ENCODE measurements at regions not wholly inside any gene's neighbourhood (a gene's known extent, or its start where the extent isn't known, plus 50 kb on each side); places are given as distances from the start of the nearest gene placed in this dataset.

- H3K4me2 ChIP-seq (ENCODE audit: insufficient read depth, low read length) = no peak overlapping the region
- H3K36me3 ChIP-seq (ENCODE audit: control insufficient read depth in 2 of 2, extremely low read depth in 1 of 2, insufficient read depth in 2 of 2, low read length in 2 of 2) = no peaks in the 10 kb centered on the region
- BruUV-seq (replicated peaks) = no TSS peak
- H3K9ac ChIP-seq (replicated peaks; ENCODE audit: extremely low read depth, insufficient read depth, low read length) = no peak overlapping the region
- no peaks in the 10 kb centered on the region for H3K9me3 ChIP-seq (replicated peaks; ENCODE audit: control insufficient read depth, insufficient read depth, low read length)
- CTCF ChIA-PET = interaction anchor here (1.1 to 2.1 kb wide), 2 partner anchors 26 to 46 kb away, joined by 3 to 45 read pairs; no protein-coding TSS in a partner anchor
- no peaks in the 10 kb centered on the region for H4K20me1 ChIP-seq (replicated peaks; ENCODE audit: control insufficient read depth, extremely low read depth, insufficient read depth, low read length)
- POLR2A ChIA-PET = no interaction called here
- H3K27ac ChIP-seq (ENCODE audit: insufficient read depth, low read depth, low read length) = no peak overlapping the region
- TF ChIP-seq CTCF (IDR thresholded peaks at IDR 0.05; ENCODE audit: extremely low read depth in 1 of 2, insufficient read depth in 1 of 2, low read depth in 1 of 2, low read length in 2 of 2) (no peak), FOS (IDR thresholded peaks at IDR 0.05; ENCODE audit: borderline replicate concordance, insufficient read depth, low read length) (no peak), MYC (IDR thresholded peaks at IDR 0.05; ENCODE audit: low read depth, low read length) (no peak), POLR2A (IDR thresholded peaks at IDR 0.05; ENCODE audit: low read depth, low read length) (no peak), MAX (IDR thresholded peaks at IDR 0.05; ENCODE audit: insufficient read depth, insufficient read length) (no peak), JUN (IDR thresholded peaks at IDR 0.05; ENCODE audit: borderline replicate concordance, insufficient read depth, insufficient read length, low read depth) (no peak), EZH2 (IDR thresholded peaks at IDR 0.05; ENCODE audit: borderline replicate concordance, low read depth, low read length, severe bottlenecking) (no peak), GATA2 (IDR thresholded peaks at IDR 0.05; ENCODE audit: insufficient read depth, insufficient read length, low read depth, low read length) (no peak), POLR2AphosphoS5 (IDR thresholded peaks at IDR 0.05; ENCODE audit: insufficient read depth, low read depth, low read length) (no peak)
- H3K79me2 ChIP-seq (ENCODE audit: control insufficient read depth, insufficient read depth, low read length) = no peaks in the 10 kb centered on the region
- H2AFZ ChIP-seq (ENCODE audit: low read depth, low read length) = no peak overlapping the region
- H3K4me3 ChIP-seq (replicated peaks in 1 of 3; ENCODE audit: insufficient read depth in 1 of 3, low read depth in 1 of 3, low read length in 3 of 3) = no peak overlapping the region
- peaks cover 16% of the 10 kb centered on the region for H3K4me1 ChIP-seq (ENCODE audit: control insufficient read depth, extremely low read depth, insufficient read depth, low read length)
- dilution Hi-C loops (cut with MboI; ENCODE audit: extremely low pct_ligation_motif_present, low sequenced_read_pairs) = no loop called here
- FAIRE-seq (no peak), DNase-seq (ENCODE audit: low read depth, low spot score) (no peak)
- no peaks in the 10 kb centered on the region for H3K27me3 ChIP-seq (ENCODE audit: control insufficient read depth in 2 of 2, insufficient read depth in 2 of 2, low read length in 2 of 2)
- H3K9me1 ChIP-seq (replicated peaks; ENCODE audit: control insufficient read depth, extremely low read depth, insufficient read depth, low read length) = no peaks in the 10 kb centered on the region
- intact Hi-C loops (cut with micrococcal nuclease) = no loop called here
These were observed 84.5 kb upstream of the NFIB start for GRCh38 chr9:14398473-14398872.
